ENCODE measurements at regions not wholly inside any gene's neighbourhood (a gene's known extent, or its start where the extent isn't known, plus 50 kb on each side); places are given as distances from the start of the nearest gene placed in this dataset.

GRCh38 chr5:16013334-16014065 is 166.1 kb downstream of the MARCHF11 start:
- H3K9me3 ChIP-seq: 0 out of 2 replicates have a peak, but pooled peaks cover 4% of the 10 kb centered on the region
- H3K4me1 ChIP-seq: no peaks in the 10 kb centered on the region
- BruUV-seq (replicated peaks): no TSS peak
- no peaks in the 10 kb centered on the region for H3K27me3 Mint-ChIP-seq (ENCODE audit: insufficient read depth, unreplicated experiment)
- H3K4me3 ChIP-seq (ENCODE audit: low read depth, low read length): no peak overlapping the region
- ChIA-PET POLR2A (no interaction called here), CTCF (no interaction called here)
- H3K4me3 Mint-ChIP-seq (ENCODE audit: unreplicated experiment): no peak overlapping the region
- H3K36me3 Mint-ChIP-seq (ENCODE audit: insufficient read depth, unreplicated experiment): no peaks in the 10 kb centered on the region
- no peaks in the 10 kb centered on the region for H3K4me1 Mint-ChIP-seq (ENCODE audit: low read depth, unreplicated experiment)
- no peak for DNase-seq
- H3K36me3 ChIP-seq (ENCODE audit: control insufficient read depth, insufficient read depth, low read length): no peaks in the 10 kb centered on the region
- H3K9me3 Mint-ChIP-seq (ENCODE audit: unreplicated experiment): peaks cover 8% of the 10 kb centered on the region
- H3K27me3 ChIP-seq (replicated peaks; ENCODE audit: control insufficient read depth, insufficient read depth, low read length): no peaks in the 10 kb centered on the region
- TF ChIP-seq CTCF (IDR thresholded peaks at IDR 0.05; ENCODE audit: insufficient read depth in 1 of 2, low read depth in 1 of 2, low read length in 1 of 2, severe bottlenecking in 1 of 2, unreplicated experiment in 1 of 2): no peak
- intact Hi-C loops (cut with micrococcal nuclease; ENCODE audit: unreplicated experiment): no loop called here
- no peak overlapping the region for H3K27ac Mint-ChIP-seq (ENCODE audit: unreplicated experiment)

- peaks cover 10% of the 10 kb centered on the region for H3K9me3 Mint-ChIP-seq (ENCODE audit: unreplicated experiment)
- no peaks in the 10 kb centered on the region for H3K4me1 ChIP-seq
- no peak for DNase-seq
- H3K36me3 ChIP-seq (ENCODE audit: control insufficient read depth, insufficient read depth, low read length): no peaks in the 10 kb centered on the region
- no peak overlapping the region for H3K4me3 ChIP-seq (ENCODE audit: low read depth, low read length)
- TF ChIP-seq CTCF (IDR thresholded peaks at IDR 0.05; ENCODE audit: insufficient read depth in 1 of 2, low read depth in 1 of 2, low read length in 1 of 2, severe bottlenecking in 1 of 2, unreplicated experiment in 1 of 2): no peak
- intact Hi-C loops (cut with micrococcal nuclease; ENCODE audit: unreplicated experiment): no loop called here
- H3K4me1 Mint-ChIP-seq (ENCODE audit: low read depth, unreplicated experiment): no peaks in the 10 kb centered on the region
- H3K27me3 Mint-ChIP-seq (ENCODE audit: insufficient read depth, unreplicated experiment): no peaks in the 10 kb centered on the region
- no peak overlapping the region for H3K27ac Mint-ChIP-seq (ENCODE audit: unreplicated experiment)
- H3K9me3 ChIP-seq: 0 out of 2 replicates have a peak, but pooled peaks cover 4% of the 10 kb centered on the region
- ChIA-PET CTCF (no interaction called here), POLR2A (no interaction called here)
- BruUV-seq (replicated peaks): no TSS peak
- H3K36me3 Mint-ChIP-seq (ENCODE audit: insufficient read depth, unreplicated experiment): no peaks in the 10 kb centered on the region
- no peak overlapping the region for H3K4me3 Mint-ChIP-seq (ENCODE audit: unreplicated experiment)
- no peaks in the 10 kb centered on the region for H3K27me3 ChIP-seq (replicated peaks; ENCODE audit: control insufficient read depth, insufficient read depth, low read length)
Observed at GRCh38 chr5:16009256-16009655, 170.3 kb downstream of the MARCHF11 start.

- H3K36me3 Mint-ChIP-seq (ENCODE audit: insufficient read depth, unreplicated experiment): no peaks in the 10 kb centered on the region
- Histone ChIP-seq H3K4me3 (ENCODE audit: low read depth, low read length) (no peak overlapping the region), H3K4me1 (no peaks in the 10 kb centered on the region), H3K36me3 (ENCODE audit: control insufficient read depth, insufficient read depth, low read length) (no peaks in the 10 kb centered on the region), H3K9me3 (0 out of 2 replicates have a peak, but pooled peaks cover 4% of the 10 kb centered on the region), H3K27me3 (replicated peaks; ENCODE audit: control insufficient read depth, insufficient read depth, low read length) (no peaks in the 10 kb centered on the region)
- no TSS peak for BruUV-seq (replicated peaks)
- ChIA-PET POLR2A (no interaction called here), CTCF (no interaction called here)
- peaks cover 13% of the 10 kb centered on the region for H3K9me3 Mint-ChIP-seq (ENCODE audit: unreplicated experiment)
- no peaks in the 10 kb centered on the region for H3K27me3 Mint-ChIP-seq (ENCODE audit: insufficient read depth, unreplicated experiment)
- intact Hi-C loops (cut with micrococcal nuclease; ENCODE audit: unreplicated experiment): no loop called here
- no peak for DNase-seq
- no peak for TF ChIP-seq CTCF (IDR thresholded peaks at IDR 0.05; ENCODE audit: insufficient read depth in 1 of 2, low read depth in 1 of 2, low read length in 1 of 2, severe bottlenecking in 1 of 2, unreplicated experiment in 1 of 2)
- no peak overlapping the region for H3K27ac Mint-ChIP-seq (ENCODE audit: unreplicated experiment)
- H3K4me3 Mint-ChIP-seq (ENCODE audit: unreplicated experiment): no peak overlapping the region
- H3K4me1 Mint-ChIP-seq (ENCODE audit: low read depth, unreplicated experiment): no peaks in the 10 kb centered on the region
Observed at GRCh38 chr5:16007750-16008415, 171.7 kb downstream of the MARCHF11 start.

All from Caco-2 (cell line).